NCI-H1092 treated with DMSO at 0.1 percent for 48 hours (cell line): ENCODE measurements at regions not wholly inside any gene's neighbourhood (a gene's known extent, or its start where the extent isn't known, plus 50 kb on each side); places are given as distances from the start of the nearest gene placed in this dataset.
"Not testable (repeated sequence)": the region's sequence is repeated elsewhere in the genome, so short reads cannot be mapped to it uniquely, and the experiment has no call there.

ENCODE experiments used
- DNase-seq: peaks from one replicate; lab custom pipeline; 2025; lab: John Stamatoyannopoulos, UW

DNA sequence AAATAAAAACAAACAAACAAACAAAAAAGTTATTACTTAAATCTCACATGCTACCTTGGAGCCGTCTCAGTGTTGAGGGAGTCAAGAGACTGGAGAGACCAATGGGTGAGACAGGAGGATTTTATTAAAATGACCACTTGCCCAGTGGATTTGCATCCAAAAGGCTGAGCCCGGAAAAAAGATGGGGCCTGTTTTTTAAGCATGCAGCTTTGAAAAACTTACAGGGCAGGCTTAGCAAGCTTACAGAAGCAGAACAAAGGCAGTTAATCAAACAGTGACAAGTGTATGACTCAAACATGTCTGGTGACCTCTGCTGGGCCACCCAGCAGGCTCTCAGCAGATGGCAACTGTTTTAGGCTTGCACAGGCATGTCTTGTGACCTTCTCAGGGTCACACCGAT lies 82.5 kb downstream of the POTEH start:
- DNase-seq: not testable (repeated sequence)

DNA sequence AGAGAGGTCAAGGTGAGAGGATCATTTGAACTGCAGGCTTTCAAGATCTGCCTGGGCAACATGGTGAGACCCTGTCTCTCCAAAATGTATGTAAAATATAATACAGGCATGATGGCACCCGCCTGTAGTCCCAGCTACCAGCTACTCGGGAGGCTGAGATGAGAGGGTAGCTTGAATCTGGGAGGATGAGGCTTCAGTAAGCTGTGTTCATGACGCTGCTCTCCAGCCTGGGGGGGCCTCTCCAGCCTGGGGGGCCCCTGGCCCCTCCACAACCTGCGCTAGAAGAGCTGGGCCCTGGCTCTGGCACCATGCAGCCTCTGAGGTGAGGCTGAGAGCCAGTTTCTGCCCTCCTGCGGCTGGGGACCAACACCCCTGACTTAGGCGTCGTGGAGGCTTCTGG lies 85.3 kb downstream of the POTEH start:
- DNase-seq: not testable (repeated sequence)

DNA sequence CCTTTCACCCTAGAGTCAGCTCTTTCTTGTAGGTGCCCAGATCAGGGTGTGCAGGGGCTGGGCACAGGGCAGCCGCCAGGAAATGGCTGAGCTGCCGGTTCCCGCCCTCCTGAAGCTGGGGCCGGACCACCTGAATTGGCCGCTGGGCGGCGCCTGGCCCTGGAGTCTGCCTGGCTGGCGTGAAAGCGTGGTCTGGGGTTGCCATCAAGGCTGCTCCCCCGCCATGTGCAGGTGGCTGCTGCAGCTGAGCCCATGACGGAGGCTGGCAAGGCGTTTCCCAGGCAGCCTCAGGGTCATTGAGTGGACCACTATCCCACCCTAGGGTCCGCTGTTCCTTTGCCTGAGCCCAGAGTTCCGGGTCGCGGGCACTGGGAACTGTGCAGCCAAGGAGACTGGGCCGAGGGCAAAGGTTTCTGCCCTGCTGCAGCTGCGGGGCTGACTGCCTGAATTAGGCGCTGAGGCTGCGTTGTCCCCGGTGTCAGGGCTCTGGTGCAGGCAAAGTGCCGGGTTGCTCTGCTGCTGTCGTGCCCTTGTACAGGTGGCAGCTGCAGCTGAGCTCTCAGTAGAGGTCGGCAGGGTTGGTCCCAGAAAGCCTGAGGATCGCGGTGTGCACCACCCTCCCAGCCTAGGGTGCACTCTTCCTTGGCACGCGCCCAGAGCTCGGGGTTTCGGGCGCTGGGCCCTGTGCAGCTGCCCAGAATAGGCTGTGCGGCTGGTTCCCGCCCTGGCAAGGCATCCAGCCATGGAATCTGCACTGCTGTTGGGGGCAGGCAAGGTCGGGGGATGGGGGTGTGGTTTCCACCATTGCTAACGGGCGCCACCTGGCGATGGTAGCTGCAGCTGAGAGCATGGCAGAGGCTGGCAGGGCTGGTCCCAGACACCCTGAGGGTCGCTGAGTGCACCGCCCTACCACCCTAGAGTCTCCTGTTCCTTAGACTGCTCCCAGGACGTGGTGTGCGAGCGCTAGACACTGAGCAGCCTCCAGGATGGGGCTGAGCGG lies 86.1 kb downstream of the POTEH start:
- DNase-seq: peak; percentile 78

DNA sequence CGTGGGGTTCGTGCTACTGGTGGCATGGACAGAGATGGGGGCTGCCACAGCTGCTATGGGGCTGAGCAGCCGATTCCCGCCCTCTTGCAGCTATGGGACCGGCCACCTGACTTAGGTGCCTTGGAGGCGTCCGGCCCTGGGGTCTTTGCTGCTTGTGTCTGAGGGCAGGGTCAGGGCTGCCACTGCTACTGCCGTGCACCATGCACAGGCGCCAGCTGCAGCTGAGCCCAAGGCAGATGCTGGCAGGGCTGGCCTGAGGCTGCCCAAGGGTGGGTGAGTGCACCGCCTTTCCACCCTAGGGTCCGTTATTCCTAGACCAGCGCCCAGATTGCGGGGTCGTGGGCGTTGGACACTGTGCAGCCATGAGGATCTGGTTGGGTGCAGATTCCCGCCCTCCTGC lies 86.9 kb downstream of the POTEH start:
- DNase-seq: not testable (repeated sequence)

DNA sequence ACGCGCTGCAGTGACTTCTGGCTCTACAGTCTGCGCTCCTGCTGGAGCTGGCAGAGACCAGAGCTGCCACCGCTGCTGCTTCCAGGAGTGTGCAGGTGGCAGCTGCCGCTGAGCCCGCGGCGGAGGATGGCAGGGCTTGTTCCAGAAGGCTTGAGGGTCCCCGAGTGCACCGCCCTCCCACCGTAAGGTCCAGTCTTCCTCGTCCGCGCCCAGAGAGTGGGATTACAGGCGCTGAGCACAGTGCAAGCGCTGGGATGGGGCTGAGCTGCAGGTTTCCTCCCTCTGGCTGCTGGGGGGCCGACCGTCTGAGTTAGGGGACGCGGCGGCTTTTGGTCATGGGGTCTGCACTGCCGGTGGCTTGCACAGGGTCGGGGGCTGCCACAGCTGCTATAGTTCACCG lies 87.3 kb downstream of the POTEH start:
- not testable (repeated sequence) for DNase-seq

DNA sequence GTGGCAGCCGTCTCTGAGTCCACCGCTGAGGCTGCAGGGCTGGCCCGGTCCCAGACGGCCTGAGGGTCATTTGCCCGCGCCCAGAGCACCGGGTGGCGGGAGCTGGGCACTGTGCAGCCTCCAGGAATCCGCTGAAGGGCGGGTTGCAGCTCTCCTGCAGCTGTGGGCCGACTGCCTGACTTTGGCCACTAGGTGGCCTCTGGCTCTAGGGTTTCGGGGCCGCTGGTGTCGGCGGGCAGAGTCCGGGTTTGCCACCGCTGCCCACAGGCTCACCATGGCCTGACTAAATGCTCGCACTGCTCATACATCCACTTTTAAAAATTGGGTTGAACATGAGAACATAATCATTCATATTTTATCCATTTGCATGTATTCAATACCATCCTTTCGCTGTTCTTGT lies 87.7 kb downstream of the POTEH start:
- DNase-seq: not testable (repeated sequence)

DNA sequence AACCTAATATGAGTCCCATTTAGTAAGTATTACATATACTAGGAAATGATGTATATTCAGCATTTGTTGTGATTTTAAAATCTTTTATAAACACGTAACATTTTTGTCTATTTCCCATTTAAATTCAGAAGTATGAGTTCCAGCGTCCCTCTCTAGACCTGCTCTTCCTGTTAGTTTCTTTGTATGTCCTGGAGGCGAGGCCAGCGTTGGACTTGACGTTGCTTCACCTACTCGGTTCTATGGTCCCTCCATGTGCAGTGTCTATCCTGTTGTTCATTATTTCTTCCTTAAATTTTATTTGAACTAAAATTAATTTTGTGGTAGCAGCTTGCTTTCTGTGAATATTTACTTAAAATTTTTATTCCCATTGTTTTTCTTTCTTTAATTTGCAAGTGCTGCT lies 88.5 kb downstream of the POTEH start:
- DNase-seq: not testable (repeated sequence)

DNA sequence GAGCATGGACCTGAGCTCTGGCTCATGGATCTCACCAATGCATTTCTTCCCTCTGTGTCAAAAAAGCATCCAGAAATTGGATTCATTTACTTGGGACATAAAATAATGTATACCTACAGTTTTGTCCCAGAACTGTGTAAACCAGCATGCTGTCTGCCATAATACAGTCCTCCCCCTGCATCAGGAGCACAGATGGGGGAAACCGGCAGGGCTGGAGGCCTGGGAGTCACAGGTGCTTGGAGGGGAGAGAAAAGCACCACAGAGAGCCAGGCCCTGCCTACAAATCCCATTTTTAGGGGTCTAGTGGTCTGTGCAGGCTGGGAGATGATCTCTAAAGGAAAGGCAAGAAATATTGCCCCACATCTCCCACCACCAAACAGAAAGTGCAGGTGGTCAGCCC lies 91.8 kb downstream of the POTEH start:
- DNase-seq: not testable (repeated sequence)

DNA sequence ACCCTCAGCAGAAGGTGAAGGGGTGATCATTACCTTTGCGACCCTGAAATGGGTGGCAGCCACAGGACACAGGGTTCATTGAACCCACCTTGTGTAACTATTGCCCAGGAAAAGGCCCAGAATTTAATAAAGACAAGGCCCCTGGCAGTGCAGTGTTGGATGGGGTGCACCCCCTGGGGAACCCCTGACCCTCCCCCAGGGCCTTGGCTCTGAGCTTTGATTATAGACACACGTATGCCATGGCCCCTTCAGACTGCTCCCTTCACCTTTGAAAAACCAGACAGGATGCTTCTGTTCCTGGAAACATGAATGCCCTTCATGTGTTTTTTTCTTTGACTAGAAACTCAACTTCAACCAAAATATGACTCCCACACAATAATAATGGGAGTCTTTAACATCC lies 93.1 kb downstream of the POTEH start:
- not testable (repeated sequence) for DNase-seq

DNA sequence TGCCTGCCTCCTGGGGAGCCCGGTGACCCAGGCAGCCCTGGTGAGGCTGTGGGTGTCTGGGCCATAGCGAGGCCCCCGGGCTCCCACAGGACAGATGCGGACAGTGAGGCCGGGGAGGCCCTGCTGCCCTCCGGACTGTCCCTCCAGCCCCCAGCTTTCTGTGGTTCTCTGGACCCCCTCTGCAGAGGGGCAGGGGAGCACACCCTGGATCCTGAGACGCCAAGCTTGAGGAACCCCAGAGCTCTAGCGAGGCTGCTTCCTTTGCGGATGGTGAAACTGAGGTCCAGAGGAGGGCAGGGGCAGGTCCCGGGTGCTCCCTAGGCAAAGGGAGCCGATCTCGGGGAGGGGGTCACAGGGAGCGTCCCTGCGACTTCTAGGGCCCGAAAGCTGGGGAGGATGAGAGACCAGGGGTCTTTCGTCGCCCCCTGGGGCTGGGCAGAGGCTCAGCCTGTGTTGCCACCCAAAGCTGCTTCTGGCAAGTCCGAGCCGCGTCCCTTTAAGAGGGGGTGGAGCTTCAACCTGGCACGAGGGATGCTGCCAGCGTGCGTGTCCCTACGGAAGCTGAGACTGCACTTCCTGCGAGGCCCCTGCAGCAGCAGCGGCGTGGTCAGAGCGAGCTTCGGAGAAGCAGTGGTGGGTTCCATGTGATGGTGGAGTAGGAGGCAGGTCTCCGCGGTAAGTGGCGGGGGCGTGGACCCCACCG lies 94.7 kb downstream of the POTEH start:
- not testable (repeated sequence) for DNase-seq

DNA sequence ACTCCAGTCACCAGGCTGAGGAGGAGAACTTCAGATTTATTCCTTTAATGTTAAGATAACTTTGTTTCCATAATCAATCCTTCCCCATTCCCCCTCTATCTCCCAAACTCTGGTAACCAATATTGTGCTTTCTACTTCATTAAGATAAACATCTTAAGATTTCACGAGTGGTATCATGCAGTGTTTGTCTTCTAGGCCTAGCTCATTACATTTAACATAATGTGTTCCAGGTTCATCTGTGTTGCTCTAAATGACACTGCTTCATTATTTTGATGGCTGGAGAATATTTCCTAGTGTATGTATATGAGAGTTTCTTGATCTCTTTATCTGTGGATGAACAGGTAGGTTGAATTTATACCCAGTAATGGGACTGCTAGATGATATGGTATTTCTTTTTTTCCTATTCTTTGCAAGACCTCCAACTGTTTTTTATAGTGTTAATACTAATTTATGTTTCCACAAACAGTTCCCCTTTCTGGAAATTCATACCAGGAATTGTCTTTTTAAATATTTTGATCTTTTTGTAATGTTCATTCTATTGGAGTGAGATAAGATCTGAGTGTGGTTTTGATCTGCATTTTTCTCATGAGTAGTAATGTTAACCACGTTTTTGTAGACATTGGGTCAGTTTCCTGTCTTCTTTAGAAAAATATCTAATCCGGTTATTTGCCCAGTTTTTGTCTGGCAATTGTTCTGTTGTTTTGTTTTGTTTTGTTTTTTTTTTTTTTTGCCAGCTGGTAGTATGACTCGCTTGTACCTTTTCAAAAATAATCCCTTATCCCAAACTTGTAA lies 97.3 kb downstream of the POTEH start:
- DNase-seq: not testable (repeated sequence)

DNA sequence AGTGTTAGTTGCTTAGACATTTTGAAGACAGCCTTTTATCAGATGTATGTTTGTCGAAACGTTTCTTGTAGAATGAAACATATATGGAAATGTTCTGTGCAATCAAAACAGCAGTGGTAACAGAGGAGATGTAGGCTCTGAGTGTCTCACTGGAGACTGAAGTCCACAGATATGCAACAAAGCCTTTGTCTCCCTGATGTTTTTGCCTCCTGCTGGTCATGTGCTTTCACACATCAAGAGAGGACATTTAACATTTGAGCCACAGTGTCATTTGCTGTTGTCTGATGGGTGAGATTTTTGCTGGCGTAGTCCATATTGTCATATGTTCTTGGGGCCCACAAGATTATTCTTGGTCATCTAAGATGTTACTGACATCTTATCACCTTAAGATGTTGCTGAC lies 101.7 kb downstream of the POTEH start:
- not testable (repeated sequence) for DNase-seq

DNA sequence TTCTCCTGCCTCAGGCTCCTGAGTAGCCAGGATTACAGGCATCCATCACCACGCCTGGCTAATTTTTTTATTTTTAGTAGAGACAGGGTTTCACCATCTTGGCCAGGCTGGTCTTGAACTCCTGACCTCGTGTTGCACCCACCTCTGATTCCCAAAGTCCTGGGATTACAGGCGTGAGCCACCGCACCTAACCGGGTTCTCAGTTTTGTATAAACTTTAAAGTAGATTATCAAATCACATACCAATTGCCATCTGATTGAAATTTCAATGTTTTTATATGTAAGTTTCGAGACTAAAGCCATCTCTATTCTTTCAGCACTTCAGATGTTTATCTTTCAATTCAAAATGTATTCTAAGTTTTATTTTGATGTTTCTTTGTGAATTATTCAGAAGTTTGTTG lies 110.1 kb downstream of the POTEH start:
- DNase-seq: not testable (repeated sequence)

DNA sequence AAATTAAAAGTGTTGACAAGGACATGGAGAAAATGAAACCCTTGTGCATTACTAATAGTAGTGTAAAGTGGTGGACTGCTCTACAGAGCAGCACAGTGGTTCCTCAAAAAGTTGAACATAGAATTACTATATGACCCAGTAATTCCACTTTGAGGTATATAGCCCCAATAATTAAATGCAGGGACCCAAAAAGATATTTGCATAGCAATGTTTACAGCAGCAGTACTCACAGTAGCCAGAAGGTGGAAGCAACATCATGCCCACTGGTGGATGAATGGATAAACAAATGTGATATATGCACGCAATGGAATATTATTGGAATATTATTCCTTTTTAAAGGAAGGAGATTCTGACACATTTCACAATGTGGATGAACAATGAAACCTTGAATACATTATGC lies 121.3 kb downstream of the POTEH start:
- DNase-seq: not testable (repeated sequence)

DNA sequence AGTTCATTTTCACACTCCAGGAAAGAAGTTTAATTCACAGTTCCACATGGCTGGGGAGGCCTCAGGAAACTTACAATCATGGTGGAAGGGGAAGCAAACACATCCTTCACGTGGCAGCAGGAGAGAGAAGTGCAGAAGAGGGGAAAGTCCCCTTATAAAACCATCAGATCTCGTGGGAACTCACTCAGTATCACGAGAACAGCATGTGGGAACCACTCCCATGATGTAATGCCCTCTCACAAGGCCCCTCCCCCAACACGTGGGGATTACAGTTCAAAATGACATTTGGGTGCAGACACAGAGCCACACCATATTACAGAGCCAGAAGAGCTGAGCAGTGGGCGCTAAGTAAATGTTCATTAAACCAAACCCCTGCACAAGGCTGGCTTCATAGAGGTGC lies 126.0 kb downstream of the POTEH start:
- not testable (repeated sequence) for DNase-seq

DNA sequence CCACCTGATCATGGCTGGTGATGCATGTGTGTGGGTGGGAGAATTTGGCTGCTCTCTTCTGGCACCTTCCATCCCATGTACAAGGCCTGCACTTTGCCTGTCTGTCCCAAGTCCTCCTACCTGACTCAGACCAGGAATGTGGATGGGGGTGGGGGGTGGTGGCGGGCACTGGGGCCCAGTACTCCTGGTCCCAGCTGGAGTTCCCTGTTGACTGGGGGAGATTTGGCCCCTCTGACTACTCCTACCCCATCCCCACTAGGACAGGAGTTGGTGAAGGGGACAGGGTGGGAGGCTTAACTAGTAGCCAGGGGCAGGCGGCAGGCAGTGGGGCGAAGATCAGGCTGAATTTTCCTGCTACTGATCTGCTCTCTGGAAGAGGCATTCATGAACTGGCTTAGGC lies 126.6 kb downstream of the POTEH start:
- not testable (repeated sequence) for DNase-seq

DNA sequence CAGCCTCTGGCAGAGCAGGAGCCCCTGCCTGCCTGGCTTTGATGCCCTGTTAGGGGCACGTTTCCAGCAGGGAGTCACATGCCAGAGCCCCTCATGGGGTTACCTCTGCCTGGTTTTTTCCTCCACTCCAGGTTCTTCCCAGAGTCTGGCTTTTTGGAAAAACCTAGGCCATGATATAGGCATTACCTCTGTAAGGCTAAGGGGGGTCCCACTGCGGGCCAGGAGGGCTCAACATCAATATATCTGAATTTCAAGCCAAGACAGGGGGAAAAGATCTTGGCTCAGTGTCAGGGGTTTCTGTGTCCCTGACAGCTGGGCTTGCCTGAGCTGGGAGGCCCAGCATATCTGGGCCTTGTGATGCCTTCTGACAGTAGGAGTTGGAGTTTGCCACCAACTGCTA lies 127.4 kb downstream of the POTEH start:
- not testable (repeated sequence) for DNase-seq

DNA sequence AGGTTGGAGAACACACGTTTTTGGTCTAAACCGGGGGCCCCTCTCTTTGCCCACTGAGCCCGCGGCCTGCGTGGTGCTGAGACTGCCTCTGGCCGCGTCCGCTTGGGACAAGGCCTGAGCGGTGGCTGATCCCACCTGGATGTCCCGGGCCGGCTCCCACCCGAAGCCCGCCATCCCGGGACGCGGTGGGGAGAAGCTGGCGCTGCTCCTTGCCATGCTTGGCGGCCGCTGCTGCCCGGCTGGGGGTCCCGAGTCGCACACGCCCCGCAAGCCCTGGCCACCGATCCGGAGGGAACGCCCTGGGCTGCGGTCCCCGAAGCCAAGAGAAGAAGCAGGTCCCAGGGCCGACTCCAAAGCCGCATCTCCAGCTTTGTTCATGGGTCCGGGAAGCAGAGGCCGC lies 130.1 kb downstream of the POTEH start:
- not testable (repeated sequence) for DNase-seq

DNA sequence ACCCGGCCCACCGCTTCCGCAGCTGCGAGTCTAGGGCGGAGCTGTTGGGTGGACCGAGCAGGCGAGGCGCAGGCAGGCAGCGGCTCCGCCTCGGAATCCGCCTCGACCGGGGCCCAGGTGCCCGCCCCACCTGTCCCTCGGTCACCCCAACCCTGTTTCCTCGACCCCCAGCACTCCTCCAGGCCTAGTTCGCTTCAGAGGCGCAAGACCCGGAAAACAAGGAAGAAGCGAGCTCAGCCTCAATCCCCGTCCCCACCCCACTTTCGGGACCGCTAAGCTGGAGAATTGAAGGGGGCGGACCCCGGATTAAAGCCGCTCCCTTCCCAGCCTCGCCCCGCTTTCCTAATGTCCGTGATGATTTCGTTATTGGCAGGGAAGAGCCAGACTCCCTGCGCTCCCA lies 131.3 kb downstream of the POTEH start:
- not testable (repeated sequence) for DNase-seq

DNA sequence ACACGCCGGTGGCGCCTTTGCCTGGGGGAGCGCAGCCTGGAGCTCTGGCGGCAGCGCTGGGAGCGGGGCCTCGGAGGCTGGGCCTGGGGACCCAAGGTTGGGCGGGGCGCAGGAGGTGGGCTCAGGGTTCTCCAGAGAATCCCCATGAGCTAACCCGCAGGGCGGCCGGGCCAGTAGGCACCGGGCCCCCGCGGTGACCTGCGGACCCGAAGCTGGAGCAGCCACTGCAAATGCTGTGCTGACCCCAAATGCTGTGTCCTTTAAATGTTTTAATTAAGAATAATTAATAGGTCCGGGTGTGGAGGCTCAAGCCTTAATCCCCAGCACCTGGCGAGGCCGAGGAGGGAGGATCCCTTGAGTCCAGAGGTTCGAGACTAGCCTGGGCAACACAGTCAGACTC lies 132.2 kb downstream of the POTEH start:
- not testable (repeated sequence) for DNase-seq

DNA sequence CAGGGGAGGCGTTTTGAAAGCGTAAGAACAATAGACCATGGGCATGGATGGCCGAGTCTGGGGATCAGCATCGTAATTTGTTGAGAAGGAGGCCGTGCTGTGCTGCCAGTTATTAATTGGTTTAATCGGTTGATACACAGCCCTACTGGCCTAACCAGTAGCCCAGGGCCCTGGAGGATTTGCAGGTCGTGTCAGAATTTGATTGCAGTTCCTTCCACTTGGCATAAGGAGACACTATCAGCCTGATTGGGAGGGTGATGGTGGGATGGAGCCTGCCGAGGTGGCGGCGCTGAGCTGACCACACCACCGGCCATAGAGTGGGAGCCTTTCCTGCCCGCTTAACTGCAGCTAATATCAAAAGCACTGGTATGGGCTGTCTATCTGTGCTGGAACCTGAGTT lies 133.4 kb downstream of the POTEH start:
- not testable (repeated sequence) for DNase-seq

DNA sequence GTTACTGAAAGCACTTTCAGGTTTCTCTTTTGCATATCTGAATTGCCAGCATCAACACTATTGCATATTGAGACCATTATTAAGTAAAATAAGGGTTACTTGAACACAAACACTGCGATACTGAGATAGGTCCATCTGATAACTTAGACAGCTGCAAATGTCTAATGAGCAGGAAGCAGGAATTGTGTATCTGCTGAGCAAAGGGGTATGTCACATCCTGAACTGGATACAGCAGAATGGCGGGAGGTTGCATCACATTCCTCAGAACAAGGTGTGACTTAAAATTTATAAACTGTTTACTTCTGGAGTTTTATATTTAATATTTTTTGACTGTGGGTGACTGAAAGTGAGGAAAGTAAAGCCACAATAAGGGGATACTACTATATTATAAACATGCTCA lies 142.4 kb downstream of the POTEH start:
- not testable (repeated sequence) for DNase-seq
